ENCODE measurements at regions not wholly inside any gene's neighbourhood (a gene's known extent, or its start where the extent isn't known, plus 50 kb on each side); places are given as distances from the start of the nearest gene placed in this dataset.

- no peak overlapping the region for H3K27ac ChIP-seq (ENCODE audit: insufficient read depth, low read length, poor library complexity, severe bottlenecking)
- H3K36me3 ChIP-seq (ENCODE audit: control insufficient read depth, insufficient read depth, low read length): no peaks in the 10 kb centered on the region
- no peaks in the 10 kb centered on the region for H3K4me1 ChIP-seq (ENCODE audit: control insufficient read depth, insufficient read depth, low read length, poor library complexity, severe bottlenecking)
- no peaks in the 10 kb centered on the region for H3K27me3 ChIP-seq (replicated peaks; ENCODE audit: control insufficient read depth, insufficient read depth, low read length, poor library complexity, severe bottlenecking)
- H3K9me3 ChIP-seq (ENCODE audit: control insufficient read depth, low read length): no peaks in the 10 kb centered on the region
- DNase-seq: no peak
- H3K4me3 ChIP-seq (ENCODE audit: insufficient read depth, low read depth, low read length, poor library complexity, severe bottlenecking): no peak overlapping the region
Observed at GRCh38 chr6:170232186-170233002, 58.5 kb downstream of the DLL1 start.

GRCh38 chr6:170231293-170232185, 59.3 kb downstream of the DLL1 start:
- DNase-seq: no peak
- H3K36me3 ChIP-seq (ENCODE audit: control insufficient read depth, insufficient read depth, low read length): no peaks in the 10 kb centered on the region
- H3K4me1 ChIP-seq (ENCODE audit: control insufficient read depth, insufficient read depth, low read length, poor library complexity, severe bottlenecking): no peaks in the 10 kb centered on the region
- H3K27me3 ChIP-seq (replicated peaks; ENCODE audit: control insufficient read depth, insufficient read depth, low read length, poor library complexity, severe bottlenecking): no peaks in the 10 kb centered on the region
- no peak overlapping the region for H3K4me3 ChIP-seq (ENCODE audit: insufficient read depth, low read depth, low read length, poor library complexity, severe bottlenecking)
- no peaks in the 10 kb centered on the region for H3K9me3 ChIP-seq (ENCODE audit: control insufficient read depth, low read length)
- H3K27ac ChIP-seq (ENCODE audit: insufficient read depth, low read length, poor library complexity, severe bottlenecking): no peak overlapping the region

GRCh38 chr6:170230520-170231292, 60.2 kb downstream of the DLL1 start:
- Histone ChIP-seq H3K36me3 (ENCODE audit: control insufficient read depth, insufficient read depth, low read length) (no peaks in the 10 kb centered on the region), H3K9me3 (ENCODE audit: control insufficient read depth, low read length) (no peaks in the 10 kb centered on the region), H3K4me1 (ENCODE audit: control insufficient read depth, insufficient read depth, low read length, poor library complexity, severe bottlenecking) (no peaks in the 10 kb centered on the region), H3K27ac (ENCODE audit: insufficient read depth, low read length, poor library complexity, severe bottlenecking) (no peak overlapping the region), H3K4me3 (ENCODE audit: insufficient read depth, low read depth, low read length, poor library complexity, severe bottlenecking) (no peak overlapping the region), H3K27me3 (replicated peaks; ENCODE audit: control insufficient read depth, insufficient read depth, low read length, poor library complexity, severe bottlenecking) (no peaks in the 10 kb centered on the region)
- no peak for DNase-seq

GRCh38 chr6:170229851-170230519, 60.9 kb downstream of the DLL1 start:
- H3K36me3 ChIP-seq (ENCODE audit: control insufficient read depth, insufficient read depth, low read length): no peaks in the 10 kb centered on the region
- no peaks in the 10 kb centered on the region for H3K9me3 ChIP-seq (ENCODE audit: control insufficient read depth, low read length)

GRCh38 chr6:170229396-170229795, 61.5 kb downstream of the DLL1 start:
- H3K9me3 ChIP-seq (ENCODE audit: control insufficient read depth, low read length): no peaks in the 10 kb centered on the region
- no peak overlapping the region for H3K27ac ChIP-seq (ENCODE audit: insufficient read depth, low read length, poor library complexity, severe bottlenecking)
- no peaks in the 10 kb centered on the region for H3K27me3 ChIP-seq (replicated peaks; ENCODE audit: control insufficient read depth, insufficient read depth, low read length, poor library complexity, severe bottlenecking)
- H3K4me3 ChIP-seq (ENCODE audit: insufficient read depth, low read depth, low read length, poor library complexity, severe bottlenecking): no peak overlapping the region
- DNase-seq: no peak
- no peaks in the 10 kb centered on the region for H3K36me3 ChIP-seq (ENCODE audit: control insufficient read depth, insufficient read depth, low read length)
- no peaks in the 10 kb centered on the region for H3K4me1 ChIP-seq (ENCODE audit: control insufficient read depth, insufficient read depth, low read length, poor library complexity, severe bottlenecking)

More at GRCh38 chr6:170229851-170230519, 60.9 kb downstream of the DLL1 start:
- Histone ChIP-seq H3K27me3 (replicated peaks; ENCODE audit: control insufficient read depth, insufficient read depth, low read length, poor library complexity, severe bottlenecking) (no peaks in the 10 kb centered on the region), H3K4me1 (ENCODE audit: control insufficient read depth, insufficient read depth, low read length, poor library complexity, severe bottlenecking) (no peaks in the 10 kb centered on the region), H3K27ac (ENCODE audit: insufficient read depth, low read length, poor library complexity, severe bottlenecking) (no peak overlapping the region), H3K4me3 (ENCODE audit: insufficient read depth, low read depth, low read length, poor library complexity, severe bottlenecking) (no peak overlapping the region)
- no peak for DNase-seq

- Histone ChIP-seq H3K27me3 (replicated peaks; ENCODE audit: control insufficient read depth, insufficient read depth, low read length, poor library complexity, severe bottlenecking) (no peaks in the 10 kb centered on the region), H3K4me3 (ENCODE audit: insufficient read depth, low read depth, low read length, poor library complexity, severe bottlenecking) (no peak overlapping the region), H3K27ac (ENCODE audit: insufficient read depth, low read length, poor library complexity, severe bottlenecking) (no peak overlapping the region), H3K36me3 (ENCODE audit: control insufficient read depth, insufficient read depth, low read length) (no peaks in the 10 kb centered on the region), H3K4me1 (ENCODE audit: control insufficient read depth, insufficient read depth, low read length, poor library complexity, severe bottlenecking) (no peaks in the 10 kb centered on the region), H3K9me3 (ENCODE audit: control insufficient read depth, low read length) (no peaks in the 10 kb centered on the region)
- no peak for DNase-seq
Observed at GRCh38 chr6:170228946-170229310, 62.0 kb downstream of the DLL1 start.

GRCh38 chr6:170227996-170228945, 62.6 kb downstream of the DLL1 start:
- no peaks in the 10 kb centered on the region for H3K9me3 ChIP-seq (ENCODE audit: control insufficient read depth, low read length)
- H3K27ac ChIP-seq (ENCODE audit: insufficient read depth, low read length, poor library complexity, severe bottlenecking): no peak overlapping the region
- no peaks in the 10 kb centered on the region for H3K27me3 ChIP-seq (replicated peaks; ENCODE audit: control insufficient read depth, insufficient read depth, low read length, poor library complexity, severe bottlenecking)
- no peak for DNase-seq
- no peaks in the 10 kb centered on the region for H3K4me1 ChIP-seq (ENCODE audit: control insufficient read depth, insufficient read depth, low read length, poor library complexity, severe bottlenecking)
- H3K36me3 ChIP-seq (ENCODE audit: control insufficient read depth, insufficient read depth, low read length): no peaks in the 10 kb centered on the region
- no peak overlapping the region for H3K4me3 ChIP-seq (ENCODE audit: insufficient read depth, low read depth, low read length, poor library complexity, severe bottlenecking)

- no peak overlapping the region for H3K27ac ChIP-seq (ENCODE audit: insufficient read depth, low read length, poor library complexity, severe bottlenecking)
- H3K9me3 ChIP-seq (ENCODE audit: control insufficient read depth, low read length): no peaks in the 10 kb centered on the region
- no peak overlapping the region for H3K4me3 ChIP-seq (ENCODE audit: insufficient read depth, low read depth, low read length, poor library complexity, severe bottlenecking)
- H3K27me3 ChIP-seq (replicated peaks; ENCODE audit: control insufficient read depth, insufficient read depth, low read length, poor library complexity, severe bottlenecking): no peaks in the 10 kb centered on the region
- no peaks in the 10 kb centered on the region for H3K4me1 ChIP-seq (ENCODE audit: control insufficient read depth, insufficient read depth, low read length, poor library complexity, severe bottlenecking)
- no peak for DNase-seq
- H3K36me3 ChIP-seq (ENCODE audit: control insufficient read depth, insufficient read depth, low read length): no peaks in the 10 kb centered on the region
Observed at GRCh38 chr6:170227521-170227983, 63.3 kb downstream of the DLL1 start.

All from effector memory CD4-positive, alpha-beta T cell (primary cell).